ENCODE measurements at regions not wholly inside any gene's neighbourhood (a gene's known extent, or its start where the extent isn't known, plus 50 kb on each side); places are given as distances from the start of the nearest gene placed in this dataset.

GRCh38 chr5:89397096-89397495 is 514.1 kb upstream of the MEF2C start:
- intact Hi-C loops (cut with DNase I): no loop called here
- no peak overlapping the region for H3K27ac ChIP-seq (replicated peaks in 1 of 4)
- H3K27me3 ChIP-seq: no peaks in the 10 kb centered on the region
- no peaks in the 10 kb centered on the region for H3K4me1 ChIP-seq
- TF ChIP-seq EP300 (IDR thresholded peaks at IDR 0.05): no peak
- TF ChIP-seq POLR2AphosphoS5 (IDR thresholded peaks at IDR 0.05): no peak
- TF ChIP-seq POLR2A (IDR thresholded peaks at IDR 0.05; ENCODE audit: low read depth): no peak
- no peak for TF ChIP-seq CTCF (IDR thresholded peaks at IDR 0.05)
- H3K36me3 ChIP-seq: no peaks in the 10 kb centered on the region
- 86% methylated on average over 1 of the region's 1 CpG for WGBS
- H3K4me3 ChIP-seq: no peak overlapping the region
- DNase-seq (ENCODE audit: extremely low spot score): no peak
- no peaks in the 10 kb centered on the region for H3K9me3 ChIP-seq

- TF ChIP-seq EP300 (IDR thresholded peaks at IDR 0.05): no peak
- TF ChIP-seq POLR2AphosphoS5 (IDR thresholded peaks at IDR 0.05): no peak
- no peak for TF ChIP-seq CTCF (IDR thresholded peaks at IDR 0.05)
- no peak for TF ChIP-seq POLR2A (IDR thresholded peaks at IDR 0.05; ENCODE audit: low read depth)
- H3K9me3 ChIP-seq: no peaks in the 10 kb centered on the region
- no peaks in the 10 kb centered on the region for H3K4me1 ChIP-seq
- no peak overlapping the region for H3K4me3 ChIP-seq
- DNase-seq (ENCODE audit: extremely low spot score): no peak
- H3K27ac ChIP-seq (replicated peaks in 1 of 4): no peak overlapping the region
- H3K27me3 ChIP-seq: no peaks in the 10 kb centered on the region
- 53% methylated on average over 2 of the region's 2 CpGs for WGBS
- intact Hi-C loops (cut with DNase I): no loop called here
- H3K36me3 ChIP-seq: no peaks in the 10 kb centered on the region
These were observed 513.4 kb upstream of the MEF2C start for GRCh38 chr5:89396278-89396954.

GRCh38 chr5:89395111-89395510 is 512.1 kb upstream of the MEF2C start:
- TF ChIP-seq CTCF (IDR thresholded peaks at IDR 0.05): no peak
- no peak for TF ChIP-seq POLR2AphosphoS5 (IDR thresholded peaks at IDR 0.05)
- no peak for TF ChIP-seq EP300 (IDR thresholded peaks at IDR 0.05)
- TF ChIP-seq POLR2A (IDR thresholded peaks at IDR 0.05; ENCODE audit: low read depth): no peak

GRCh38 chr5:89388872-89389271 is 505.9 kb upstream of the MEF2C start:
- no peak overlapping the region for H3K27ac ChIP-seq (replicated peaks in 1 of 4)
- H3K9me3 ChIP-seq: no peaks in the 10 kb centered on the region
- H3K27me3 ChIP-seq: no peaks in the 10 kb centered on the region
- 84% methylated on average over 2 of the region's 2 CpGs for WGBS
- TF ChIP-seq POLR2A (IDR thresholded peaks at IDR 0.05; ENCODE audit: low read depth): no peak
- TF ChIP-seq POLR2AphosphoS5 (IDR thresholded peaks at IDR 0.05): no peak
- TF ChIP-seq EP300 (IDR thresholded peaks at IDR 0.05): no peak
- TF ChIP-seq CTCF (IDR thresholded peaks at IDR 0.05): no peak
- H3K4me1 ChIP-seq: no peaks in the 10 kb centered on the region
- no peak for DNase-seq (ENCODE audit: extremely low spot score)
- H3K4me3 ChIP-seq: no peak overlapping the region
- intact Hi-C loops (cut with DNase I): no loop called here
- no peaks in the 10 kb centered on the region for H3K36me3 ChIP-seq

More at GRCh38 chr5:89395111-89395510, 512.1 kb upstream of the MEF2C start:
- Histone ChIP-seq H3K36me3 (no peaks in the 10 kb centered on the region), H3K4me3 (no peak overlapping the region), H3K27ac (replicated peaks in 1 of 4) (no peak overlapping the region), H3K9me3 (no peaks in the 10 kb centered on the region), H3K4me1 (no peaks in the 10 kb centered on the region), H3K27me3 (no peaks in the 10 kb centered on the region)
- DNase-seq (ENCODE audit: extremely low spot score): no peak
- intact Hi-C loops (cut with DNase I): no loop called here

- Histone ChIP-seq H3K27me3 (no peaks in the 10 kb centered on the region), H3K4me1 (no peaks in the 10 kb centered on the region), H3K4me3 (no peak overlapping the region), H3K36me3 (no peaks in the 10 kb centered on the region), H3K27ac (replicated peaks in 1 of 4) (no peak overlapping the region), H3K9me3 (no peaks in the 10 kb centered on the region)
- DNase-seq (ENCODE audit: extremely low spot score): no peak
- intact Hi-C loops (cut with DNase I): no loop called here
- TF ChIP-seq POLR2AphosphoS5 (IDR thresholded peaks at IDR 0.05): no peak
- no peak for TF ChIP-seq POLR2A (IDR thresholded peaks at IDR 0.05; ENCODE audit: low read depth)
- TF ChIP-seq EP300 (IDR thresholded peaks at IDR 0.05): no peak
- TF ChIP-seq CTCF (IDR thresholded peaks at IDR 0.05): no peak
- 92% methylated on average over 5 of the region's 5 CpGs for WGBS
These were observed 501.4 kb upstream of the MEF2C start for GRCh38 chr5:89384391-89384790.

All from esophagus muscularis mucosa (tissue), 4 donors.